Keratinocyte (primary cell): ENCODE measurements at regions not wholly inside any gene's neighbourhood (a gene's known extent, or its start where the extent isn't known, plus 50 kb on each side); places are given as distances from the start of the nearest gene placed in this dataset.

ENCODE experiments used
- DNase-seq: peaks from one replicate; pipeline ENCODE4 v3.0.0-alpha.2; 2011; ENCODE audit warnings: low read depth, missing footprints, low spot score
- FAIRE-seq: peaks from 2 replicates; lab custom pipeline; 2011; peaks lifted over from hg19 to GRCh38; lab: Jason Lieb, UNC
- H2AFZ ChIP-seq: 2 replicates; pipeline ENCODE4 v1.6.0; 2012; ENCODE audit warnings: low read length, control low read depth, inconsistent platforms; ENCODE audit not compliant: control insufficient read depth
- H3K27ac ChIP-seq: 2 replicates; pipeline ENCODE4 v1.5.1; 2011; ENCODE audit warnings: low read length; ENCODE audit not compliant: control insufficient read depth, insufficient read depth
- H3K27me3 ChIP-seq: 3 replicates; pipeline ENCODE4 v1.6.0; 2011; ENCODE audit warnings: low read length; ENCODE audit not compliant: control insufficient read depth, insufficient read depth; ENCODE audit errors: extremely low read depth
- H3K36me3 ChIP-seq, 2 experiments: 2 replicates in 1 of 2; 3 replicates in 1 of 2; pipeline ENCODE4 v1.5.1; 2011; ENCODE audit warnings: low read length in 2 of 2, mild to moderate bottlenecking in 1 of 2; ENCODE audit not compliant: control insufficient read depth in 2 of 2, insufficient read depth in 2 of 2; ENCODE audit errors: extremely low read depth in 1 of 2
- H3K4me1 ChIP-seq: 3 replicates; pipeline ENCODE4 v1.5.1; 2011; ENCODE audit warnings: low read length; ENCODE audit not compliant: control insufficient read depth, insufficient read depth; ENCODE audit errors: extremely low read depth
- H3K4me2 ChIP-seq: 3 replicates; pipeline ENCODE4 v1.6.0; 2011; ENCODE audit warnings: low read depth, low read length; ENCODE audit not compliant: control insufficient read depth, insufficient read depth; ENCODE audit errors: extremely low read depth
- H3K4me3 ChIP-seq, 3 experiments: fragments of 200-600 bp in 1 of 3; sonication (generic) in 1 of 3; 2 replicates in 2 of 3; 3 replicates in 1 of 3; pipeline ENCODE4 v1.5.1; 2011 to 2016; ENCODE audit warnings: low read length in 3 of 3, mild to moderate bottlenecking in 3 of 3, control low read depth in 2 of 3, inconsistent platforms in 1 of 3, low read depth in 1 of 3, mixed read lengths in 1 of 3, mixed run types in 1 of 3, moderate library complexity in 1 of 3; ENCODE audit not compliant: control insufficient read depth in 2 of 3, insufficient read depth in 2 of 3; ENCODE audit errors: extremely low read depth in 1 of 3
- H3K79me2 ChIP-seq: 2 replicates; pipeline ENCODE4 v1.6.0; 2012; ENCODE audit warnings: low read length; ENCODE audit not compliant: control insufficient read depth, insufficient read depth
- H3K9ac ChIP-seq: 3 replicates; pipeline ENCODE4 v1.6.0; 2011; ENCODE audit warnings: low read length; ENCODE audit not compliant: control insufficient read depth, insufficient read depth; ENCODE audit errors: extremely low read depth
- H3K9me1 ChIP-seq: 3 replicates; pipeline ENCODE4 v1.6.0; 2011; ENCODE audit warnings: low read length; ENCODE audit not compliant: control insufficient read depth, insufficient read depth; ENCODE audit errors: extremely low read depth
- H3K9me3 ChIP-seq: 2 replicates; pipeline ENCODE4 v1.5.1; 2012; ENCODE audit warnings: low read depth, low read length; ENCODE audit not compliant: control insufficient read depth
- H4K20me1 ChIP-seq: 3 replicates; pipeline ENCODE4 v1.6.0; 2011; ENCODE audit warnings: low read length; ENCODE audit not compliant: control insufficient read depth, insufficient read depth; ENCODE audit errors: extremely low read depth
- EZH2 ChIP-seq: IDR thresholded peaks from one replicate; pipeline ENCODE4 v1.6.1; 2012; ENCODE audit warnings: inconsistent platforms, mild to moderate bottlenecking, low read length, moderate library complexity
- dilution Hi-C: fragments of 300-500 bp; cut with MboI; formaldehyde crosslinking; loops from one replicate; pipeline ENCODE4 v1.7.0; 2020; ENCODE audit warnings: low sequenced_read_pairs; ENCODE audit not compliant: extremely low pct_ligation_motif_present
- TF ChIP-seq, protein P1 (sequence below), 3 experiments: IDR thresholded peaks in 1 of 3; conservative IDR thresholded peaks in 1 of 3; optimal IDR thresholded peaks in 1 of 3; 2 replicates in 2 of 3; 3 replicates in 1 of 3; pipeline versions ENCODE3 to v1.5.1; 2011; ENCODE audit warnings: low read length in 3 of 3, mild to moderate bottlenecking in 3 of 3, moderate library complexity in 2 of 3, control low read depth in 1 of 3, inconsistent platforms in 1 of 3; ENCODE audit not compliant: insufficient read depth in 2 of 3; ENCODE audit errors: extremely low read depth in 1 of 3

DNA sequence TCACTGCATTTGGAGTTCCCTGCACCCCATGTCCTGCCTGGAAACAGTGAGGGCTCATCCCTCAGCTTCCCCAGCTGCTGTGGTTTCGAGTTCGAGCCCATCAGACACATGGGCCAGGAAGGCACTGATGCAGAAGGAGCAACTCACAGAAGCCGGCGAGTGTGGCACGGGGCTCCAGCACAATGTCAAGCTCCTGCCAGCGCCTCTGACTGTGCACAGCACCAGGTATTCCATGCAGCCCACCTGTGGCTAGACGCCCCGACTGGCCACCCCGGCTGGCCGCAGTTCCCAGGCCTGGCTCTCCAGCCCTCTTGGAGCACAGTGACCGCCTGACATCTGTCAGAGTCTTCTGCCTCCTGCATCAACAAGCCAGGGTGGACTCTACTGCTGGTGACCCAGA, 419.4 kb downstream of the SHANK2 start:
- H3K4me1 ChIP-seq: no peaks in the 10 kb centered on the region
- H3K36me3 ChIP-seq: no peaks in the 10 kb centered on the region
- H3K9me1 ChIP-seq: no peaks in the 10 kb centered on the region
- no peaks in the 10 kb centered on the region for H3K79me2 ChIP-seq
- TF ChIP-seq, protein P1, sequence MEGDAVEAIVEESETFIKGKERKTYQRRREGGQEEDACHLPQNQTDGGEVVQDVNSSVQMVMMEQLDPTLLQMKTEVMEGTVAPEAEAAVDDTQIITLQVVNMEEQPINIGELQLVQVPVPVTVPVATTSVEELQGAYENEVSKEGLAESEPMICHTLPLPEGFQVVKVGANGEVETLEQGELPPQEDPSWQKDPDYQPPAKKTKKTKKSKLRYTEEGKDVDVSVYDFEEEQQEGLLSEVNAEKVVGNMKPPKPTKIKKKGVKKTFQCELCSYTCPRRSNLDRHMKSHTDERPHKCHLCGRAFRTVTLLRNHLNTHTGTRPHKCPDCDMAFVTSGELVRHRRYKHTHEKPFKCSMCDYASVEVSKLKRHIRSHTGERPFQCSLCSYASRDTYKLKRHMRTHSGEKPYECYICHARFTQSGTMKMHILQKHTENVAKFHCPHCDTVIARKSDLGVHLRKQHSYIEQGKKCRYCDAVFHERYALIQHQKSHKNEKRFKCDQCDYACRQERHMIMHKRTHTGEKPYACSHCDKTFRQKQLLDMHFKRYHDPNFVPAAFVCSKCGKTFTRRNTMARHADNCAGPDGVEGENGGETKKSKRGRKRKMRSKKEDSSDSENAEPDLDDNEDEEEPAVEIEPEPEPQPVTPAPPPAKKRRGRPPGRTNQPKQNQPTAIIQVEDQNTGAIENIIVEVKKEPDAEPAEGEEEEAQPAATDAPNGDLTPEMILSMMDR (optimal IDR thresholded peaks at IDR 0.05 in 1 of 3, IDR thresholded peaks at IDR 0.05 in 1 of 3, conservative IDR thresholded peaks at IDR 0.05 in 1 of 3; ENCODE audit: extremely low read depth in 1 of 3, insufficient read depth in 2 of 3, low read length in 3 of 3): no peak
- H4K20me1 ChIP-seq: no peaks in the 10 kb centered on the region
- peaks cover 3% of the 10 kb centered on the region for H3K9me3 ChIP-seq
- peaks cover under 1% of the 10 kb centered on the region for H3K27me3 ChIP-seq
- no peak for DNase-seq
- H3K4me3 ChIP-seq: no peak overlapping the region
- no peak overlapping the region for H2AFZ ChIP-seq
- FAIRE-seq: no peak
- H3K9ac ChIP-seq: no peak overlapping the region
- H3K4me2 ChIP-seq: no peak overlapping the region
- dilution Hi-C loops: no loop called here
- no peak overlapping the region for H3K27ac ChIP-seq

DNA sequence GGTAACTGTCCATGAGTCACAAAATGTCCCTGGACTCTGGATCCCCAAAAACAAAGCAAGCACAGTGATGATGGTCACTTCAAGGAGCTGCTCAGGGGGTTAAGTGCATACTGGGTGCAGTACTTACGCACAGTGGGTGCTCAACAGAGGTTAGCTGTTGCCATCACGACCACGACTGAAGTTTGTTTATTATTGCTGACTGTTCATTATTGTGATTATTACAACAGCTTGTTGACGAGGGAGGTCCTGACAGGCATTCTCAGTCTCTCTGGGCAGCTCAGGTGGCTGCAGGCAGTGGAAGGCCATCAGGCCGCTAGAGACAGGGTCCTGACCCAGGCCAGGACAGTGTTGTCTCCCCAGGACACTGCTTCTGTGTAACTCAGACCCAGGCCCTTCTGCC, 418.8 kb downstream of the SHANK2 start:
- H3K4me1 ChIP-seq: no peaks in the 10 kb centered on the region
- no peak overlapping the region for H3K27ac ChIP-seq
- H3K4me3 ChIP-seq: no peak overlapping the region
- DNase-seq: no peak
- no peak overlapping the region for H3K4me2 ChIP-seq
- no peaks in the 10 kb centered on the region for H4K20me1 ChIP-seq
- H3K27me3 ChIP-seq: no peaks in the 10 kb centered on the region
- TF ChIP-seq EZH2: no peak
- TF ChIP-seq, protein P1 (optimal IDR thresholded peaks at IDR 0.05 in 1 of 3, IDR thresholded peaks at IDR 0.05 in 1 of 3, conservative IDR thresholded peaks at IDR 0.05 in 1 of 3; ENCODE audit: extremely low read depth in 1 of 3, insufficient read depth in 2 of 3, low read length in 3 of 3): no peak
- FAIRE-seq: no peak
- H3K9ac ChIP-seq: no peak overlapping the region
- H3K9me1 ChIP-seq: no peaks in the 10 kb centered on the region
- no peak overlapping the region for H2AFZ ChIP-seq
- peaks cover 3% of the 10 kb centered on the region for H3K9me3 ChIP-seq
- H3K79me2 ChIP-seq: no peaks in the 10 kb centered on the region
- no peaks in the 10 kb centered on the region for H3K36me3 ChIP-seq
- dilution Hi-C loops: no loop called here
